Thoracic aorta (tissue), 2 donors: ENCODE measurements at regions not wholly inside any gene's neighbourhood (a gene's known extent, or its start where the extent isn't known, plus 50 kb on each side); places are given as distances from the start of the nearest gene placed in this dataset.

Source experiments
- ATAC-seq: fragments of 150-250 bp; one replicate; pipeline ENCODE4 v1.8.0; 2017; ENCODE audit warnings: low read depth; ENCODE audit not compliant: insufficient number of reproducible peaks, low FRiP score
- DNase-seq: peaks from one replicate; pipeline ENCODE4 v3.0.0-alpha.2; 2020; ENCODE audit warnings: low spot score
- H3K27ac ChIP-seq, 2 donors: fragments of 200-600 bp; sonication (generic); 1 replicate in 1 of 2; 2 replicates in 1 of 2; pipeline ENCODE4 v1.5.1; 2016; ENCODE audit warnings: mild to moderate bottlenecking in 2 of 2, moderate library complexity in 2 of 2
- H3K27me3 ChIP-seq: fragments of 200-600 bp; sonication (generic); replicated peaks from 2 replicates; pipeline ENCODE4 v1.6.0; 2016; ENCODE audit warnings: mild to moderate bottlenecking; ENCODE audit not compliant: insufficient read depth
- H3K36me3 ChIP-seq: fragments of 200-600 bp; sonication (generic); one replicate; pipeline ENCODE4 v1.5.1; 2016
- H3K4me1 ChIP-seq, 2 donors: fragments of 200-600 bp; sonication (generic); 1 replicate in 1 of 2; 2 replicates in 1 of 2; pipeline versions ENCODE4 v1.5.1 to v1.6.0; 2016; ENCODE audit warnings: low read depth in 2 of 2, mild to moderate bottlenecking in 1 of 2; ENCODE audit not compliant: control insufficient read depth in 1 of 2
- H3K4me3 ChIP-seq: fragments of 200-600 bp; sonication (generic); 2 replicates; pipeline ENCODE4 v1.5.1; 2016; ENCODE audit warnings: mild to moderate bottlenecking
- H3K9me3 ChIP-seq: fragments of 200-600 bp; sonication (generic); 2 replicates; pipeline ENCODE4 v1.5.1; 2016
- TF ChIP-seq, protein P1 (sequence below): fragments of 200-600 bp; sonication (generic); IDR thresholded peaks from one replicate; pipeline ENCODE4 v1.5.1; 2019; ENCODE audit warnings: antibody characterized with exemption

DNA sequence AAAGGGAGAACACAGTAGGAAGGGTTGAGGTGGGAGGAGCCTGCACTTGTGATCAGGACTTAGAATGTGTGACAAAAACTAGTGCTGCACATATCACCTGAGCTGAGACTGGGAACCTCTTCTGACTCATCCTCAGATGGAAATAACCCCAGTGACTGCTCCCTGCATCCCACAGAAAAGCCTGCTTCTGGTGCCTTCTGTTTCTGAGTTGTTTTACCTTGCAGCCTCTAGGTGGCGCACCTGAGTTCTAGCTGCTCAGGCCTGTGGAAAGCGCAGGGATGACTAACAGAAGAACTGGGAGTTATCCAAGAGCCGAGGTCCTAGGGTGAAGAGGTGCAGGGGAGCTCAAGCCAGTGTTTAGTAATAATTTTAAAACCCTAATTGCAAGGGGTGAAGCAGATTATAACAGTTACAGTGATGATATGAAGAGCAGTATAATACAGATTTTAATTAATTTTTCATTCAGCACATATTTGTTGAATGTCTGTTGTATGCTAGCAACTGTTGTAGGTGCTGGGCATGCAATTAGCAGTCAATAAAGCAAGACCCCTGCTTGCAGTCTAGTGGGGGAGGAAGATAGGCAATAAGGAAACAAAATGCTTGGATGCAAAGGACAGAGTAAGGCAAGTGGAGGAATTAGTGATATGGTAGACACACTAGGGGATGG, 302.5 kb downstream of the DHX35 start:
- H3K9me3 ChIP-seq: no peaks in the 10 kb centered on the region
- DNase-seq: peak; percentile 8
- no peaks in the 10 kb centered on the region for H3K27me3 ChIP-seq
- no peak for ATAC-seq
- H3K27ac ChIP-seq: no peak overlapping the region
- H3K36me3 ChIP-seq: no peaks in the 10 kb centered on the region
- H3K4me3 ChIP-seq: no peak overlapping the region
- TF ChIP-seq, protein P1, sequence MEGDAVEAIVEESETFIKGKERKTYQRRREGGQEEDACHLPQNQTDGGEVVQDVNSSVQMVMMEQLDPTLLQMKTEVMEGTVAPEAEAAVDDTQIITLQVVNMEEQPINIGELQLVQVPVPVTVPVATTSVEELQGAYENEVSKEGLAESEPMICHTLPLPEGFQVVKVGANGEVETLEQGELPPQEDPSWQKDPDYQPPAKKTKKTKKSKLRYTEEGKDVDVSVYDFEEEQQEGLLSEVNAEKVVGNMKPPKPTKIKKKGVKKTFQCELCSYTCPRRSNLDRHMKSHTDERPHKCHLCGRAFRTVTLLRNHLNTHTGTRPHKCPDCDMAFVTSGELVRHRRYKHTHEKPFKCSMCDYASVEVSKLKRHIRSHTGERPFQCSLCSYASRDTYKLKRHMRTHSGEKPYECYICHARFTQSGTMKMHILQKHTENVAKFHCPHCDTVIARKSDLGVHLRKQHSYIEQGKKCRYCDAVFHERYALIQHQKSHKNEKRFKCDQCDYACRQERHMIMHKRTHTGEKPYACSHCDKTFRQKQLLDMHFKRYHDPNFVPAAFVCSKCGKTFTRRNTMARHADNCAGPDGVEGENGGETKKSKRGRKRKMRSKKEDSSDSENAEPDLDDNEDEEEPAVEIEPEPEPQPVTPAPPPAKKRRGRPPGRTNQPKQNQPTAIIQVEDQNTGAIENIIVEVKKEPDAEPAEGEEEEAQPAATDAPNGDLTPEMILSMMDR: peak; percentile 56
- H3K4me1 ChIP-seq: no peaks in the 10 kb centered on the region

DNA sequence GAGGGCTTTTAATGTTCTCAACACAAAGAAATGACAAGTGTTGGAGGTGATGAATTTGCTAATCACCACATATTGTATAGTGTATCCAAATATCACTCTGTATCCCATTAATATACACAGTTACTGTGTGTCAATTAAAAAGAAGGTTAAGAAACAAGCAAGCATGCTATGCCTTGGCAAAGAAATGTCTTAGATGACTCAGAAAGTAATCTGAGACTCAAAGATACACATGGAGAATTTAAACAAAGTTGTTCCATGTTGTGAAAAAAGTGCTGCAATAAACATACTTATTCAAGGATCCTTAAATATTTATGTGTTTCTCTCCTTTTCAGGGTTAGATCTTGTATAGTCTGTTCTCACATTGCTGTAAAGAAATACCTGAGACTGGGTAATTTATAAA, 300.9 kb downstream of the DHX35 start:
- Histone ChIP-seq H3K9me3 (no peaks in the 10 kb centered on the region), H3K27me3 (no peaks in the 10 kb centered on the region), H3K27ac (no peak overlapping the region), H3K4me3 (no peak overlapping the region), H3K36me3 (no peaks in the 10 kb centered on the region), H3K4me1 (no peaks in the 10 kb centered on the region)
- TF ChIP-seq, protein P1: no peak
- DNase-seq: no peak
- no peak for ATAC-seq

GRCh38 chr20:39259808-39260207, 297.7 kb downstream of the DHX35 start:
- TF ChIP-seq, protein P1: no peak
- H3K27ac ChIP-seq: no peak overlapping the region
- H3K27me3 ChIP-seq: no peaks in the 10 kb centered on the region
- ATAC-seq (no peak), DNase-seq (no peak)
- no peak overlapping the region for H3K4me3 ChIP-seq
- H3K4me1 ChIP-seq: no peaks in the 10 kb centered on the region
- no peaks in the 10 kb centered on the region for H3K36me3 ChIP-seq
- H3K9me3 ChIP-seq: no peaks in the 10 kb centered on the region

DNA sequence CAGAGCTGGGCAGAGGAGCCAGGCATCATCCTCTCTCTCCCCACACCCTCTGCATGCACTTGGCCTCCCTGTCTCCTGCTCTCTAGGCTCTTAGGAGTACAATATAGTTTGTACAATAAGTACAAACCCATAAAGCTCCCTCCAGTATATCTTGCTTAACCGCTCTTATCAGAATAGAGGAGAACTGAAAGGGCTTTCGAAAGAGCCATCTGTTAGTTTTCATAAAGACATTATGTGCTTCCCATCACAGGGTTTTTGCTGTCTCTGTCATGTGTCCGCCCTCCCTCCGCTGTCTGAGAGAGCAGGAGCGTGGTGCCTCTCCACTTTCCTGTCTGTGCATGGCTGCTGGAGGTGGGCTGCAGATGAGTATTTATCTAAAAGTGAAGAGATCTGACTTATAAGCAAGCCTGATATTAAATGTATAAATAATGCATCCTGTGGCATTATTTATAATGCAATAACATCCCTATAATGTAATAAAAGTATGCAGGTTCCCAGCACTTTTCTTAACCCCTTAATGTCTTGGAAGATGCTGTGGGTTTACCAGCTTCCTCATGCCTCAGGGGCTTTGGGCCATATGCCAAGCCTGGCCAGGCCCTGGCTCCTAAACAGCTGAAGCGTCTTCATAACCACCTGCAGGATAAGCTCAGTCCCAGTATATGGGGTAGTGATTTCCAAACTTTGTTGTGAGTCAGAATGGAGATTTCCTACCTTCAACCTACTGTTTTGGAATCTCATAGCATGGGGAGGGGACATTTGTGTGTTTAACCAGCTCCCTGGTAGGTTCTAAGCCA, 297.1 kb downstream of the DHX35 start:
- H3K27ac ChIP-seq: no peak overlapping the region
- DNase-seq (no peak), ATAC-seq (no peak)
- H3K4me3 ChIP-seq: no peak overlapping the region
- no peaks in the 10 kb centered on the region for H3K4me1 ChIP-seq
- no peaks in the 10 kb centered on the region for H3K9me3 ChIP-seq
- H3K36me3 ChIP-seq: no peaks in the 10 kb centered on the region
- TF ChIP-seq, protein P1: no peak
- H3K27me3 ChIP-seq: no peaks in the 10 kb centered on the region

GRCh38 chr20:39258253-39258652, 296.1 kb downstream of the DHX35 start:
- TF ChIP-seq, protein P1: no peak
- no peak for DNase-seq
- Histone ChIP-seq H3K27me3 (no peaks in the 10 kb centered on the region), H3K4me1 (no peaks in the 10 kb centered on the region), H3K4me3 (no peak overlapping the region), H3K9me3 (no peaks in the 10 kb centered on the region), H3K27ac (no peak overlapping the region), H3K36me3 (no peaks in the 10 kb centered on the region)
- no peak for ATAC-seq
